ENCODE measurements at regions not wholly inside any gene's neighbourhood (a gene's known extent, or its start where the extent isn't known, plus 50 kb on each side); places are given as distances from the start of the nearest gene placed in this dataset.

DNA sequence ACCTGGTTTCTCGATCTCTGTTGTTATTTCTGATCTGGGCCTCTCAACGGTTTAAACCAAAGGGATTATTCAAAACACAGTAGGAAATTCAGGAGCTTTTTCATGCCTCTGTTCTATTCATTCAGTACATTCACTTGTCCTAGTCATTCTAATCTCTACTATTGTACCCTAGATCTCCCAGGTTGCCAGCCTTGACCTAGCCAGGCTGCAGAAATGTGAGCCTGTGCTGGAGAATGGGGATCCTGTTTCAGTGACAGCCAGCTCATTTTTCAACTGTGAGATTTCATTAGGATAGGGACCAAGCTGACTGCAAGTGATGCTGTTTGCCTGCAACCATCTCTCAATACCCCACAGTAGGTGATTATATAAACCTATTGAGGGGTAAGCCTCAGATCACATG is 186.2 kb downstream of the CMPK2 start:
- Histone ChIP-seq H3K79me2 (ENCODE audit: insufficient read depth, low read length) (no peaks in the 10 kb centered on the region), H3K9me3 (ENCODE audit: low read length) (no peaks in the 10 kb centered on the region), H3K4me3 (replicated peaks in 1 of 3; ENCODE audit: insufficient read depth in 1 of 3, low read depth in 2 of 3, low read length in 3 of 3) (no peak overlapping the region), H3K27me3 (ENCODE audit: control insufficient read depth in 1 of 2, insufficient read depth in 2 of 2, low read length in 2 of 2) (no peaks in the 10 kb centered on the region), H3K27ac (ENCODE audit: extremely low read length, insufficient read depth, low read length) (no peak overlapping the region), H3K4me1 (ENCODE audit: insufficient read depth, low read length) (no peaks in the 10 kb centered on the region), H3K4me2 (ENCODE audit: low read depth, low read length) (no peak overlapping the region), H2AFZ (ENCODE audit: low read length) (no peak overlapping the region), H3K36me3 (replicated peaks in 1 of 2; ENCODE audit: control insufficient read depth in 1 of 2, insufficient read depth in 2 of 2, low read length in 2 of 2) (no peaks in the 10 kb centered on the region), H3K9ac (ENCODE audit: insufficient read depth, low read depth, low read length) (no peak overlapping the region), H4K20me1 (ENCODE audit: insufficient read depth, low read length) (no peaks in the 10 kb centered on the region)
- CTCF ChIA-PET (ENCODE audit: low intra/inter-chr PET ratio, low total read pairs), result no interaction called here
- DNase-seq (ENCODE audit: low spot score) (no peak), ATAC-seq (no peak), FAIRE-seq (no peak)
- POLR2A ChIA-PET, result no interaction called here
- intact Hi-C loops (cut with micrococcal nuclease; ENCODE audit: unreplicated experiment) (no loop called here), in situ Hi-C loops (cut with HindIII; ENCODE audit: extremely low pct_ligation_motif_present, low pct_unique_long_range_greater_than_20kb) (no loop called here)
- TF ChIP-seq SUZ12 (IDR thresholded peaks at IDR 0.05; ENCODE audit: low read depth, low read length) (no peak), GFI1 (CRISPR knock-in tag; IDR thresholded peaks at IDR 0.05; ENCODE audit: borderline replicate concordance) (no peak), NFRKB (IDR thresholded peaks at IDR 0.05) (no peak), HIVEP1 (CRISPR knock-in tag; IDR thresholded peaks at IDR 0.05) (no peak)
- 0% methylated on average over 2 of the region's 2 CpGs for WGBS (ENCODE audit: low lambda C conversion rate)
- no TSS peak for BruUV-seq (replicated peaks)

DNA sequence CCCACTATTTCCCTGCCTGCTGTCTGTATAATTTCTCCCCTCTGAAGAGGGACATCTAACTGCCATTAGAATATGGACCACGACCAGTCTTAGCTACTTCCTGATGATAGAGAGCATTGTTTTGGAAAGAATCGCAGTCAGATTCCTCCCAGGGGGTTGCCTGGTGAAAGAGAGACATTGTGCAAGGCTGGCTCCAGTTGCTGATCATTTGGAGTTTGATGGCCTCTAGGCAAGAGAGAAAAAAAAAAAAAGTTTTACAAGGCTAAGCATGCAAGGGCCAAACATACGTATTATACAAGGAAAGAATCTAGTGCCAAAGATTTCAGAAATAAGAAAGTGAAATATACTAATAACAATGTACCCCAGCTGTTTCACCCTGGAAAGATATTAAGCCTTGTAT is 182.2 kb downstream of the CMPK2 start:
- BruUV-seq (replicated peaks), result no TSS peak
- Histone ChIP-seq H3K36me3 (replicated peaks in 1 of 2; ENCODE audit: control insufficient read depth in 1 of 2, insufficient read depth in 2 of 2, low read length in 2 of 2) (no peaks in the 10 kb centered on the region), H3K79me2 (ENCODE audit: insufficient read depth, low read length) (no peaks in the 10 kb centered on the region), H3K27me3 (ENCODE audit: control insufficient read depth in 1 of 2, insufficient read depth in 2 of 2, low read length in 2 of 2) (no peaks in the 10 kb centered on the region), H3K4me1 (ENCODE audit: insufficient read depth, low read length) (no peaks in the 10 kb centered on the region), H4K20me1 (ENCODE audit: insufficient read depth, low read length) (no peaks in the 10 kb centered on the region), H3K4me2 (ENCODE audit: low read depth, low read length) (no peak overlapping the region), H3K9me3 (ENCODE audit: low read length) (no peaks in the 10 kb centered on the region), H3K4me3 (replicated peaks in 1 of 3; ENCODE audit: insufficient read depth in 1 of 3, low read depth in 2 of 3, low read length in 3 of 3) (no peak overlapping the region), H2AFZ (ENCODE audit: low read length) (no peak overlapping the region), H3K9ac (ENCODE audit: insufficient read depth, low read depth, low read length) (no peak overlapping the region), H3K27ac (ENCODE audit: extremely low read length, insufficient read depth, low read length) (no peak overlapping the region)
- CTCF ChIA-PET (ENCODE audit: low intra/inter-chr PET ratio, low total read pairs), result no interaction called here
- FAIRE-seq (no peak), ATAC-seq (no peak), DNase-seq (ENCODE audit: low spot score) (no peak)
- 10% methylated on average over 3 of the region's 3 CpGs for WGBS (ENCODE audit: low lambda C conversion rate)
- POLR2A ChIA-PET, result no interaction called here
- TF ChIP-seq HDAC2 (CRISPR knock-in tag; IDR thresholded peaks at IDR 0.05), result no peak
- no peak for TF ChIP-seq ZNF720 (CRISPR knock-in tag; IDR thresholded peaks at IDR 0.05)
- no peak for TF ChIP-seq RFX1 (IDR thresholded peaks at IDR 0.05)
- TF ChIP-seq, protein P1, sequence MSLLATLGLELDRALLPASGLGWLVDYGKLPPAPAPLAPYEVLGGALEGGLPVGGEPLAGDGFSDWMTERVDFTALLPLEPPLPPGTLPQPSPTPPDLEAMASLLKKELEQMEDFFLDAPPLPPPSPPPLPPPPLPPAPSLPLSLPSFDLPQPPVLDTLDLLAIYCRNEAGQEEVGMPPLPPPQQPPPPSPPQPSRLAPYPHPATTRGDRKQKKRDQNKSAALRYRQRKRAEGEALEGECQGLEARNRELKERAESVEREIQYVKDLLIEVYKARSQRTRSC (CRISPR knock-in tag; IDR thresholded peaks at IDR 0.05; ENCODE audit: low read depth), result no peak
- TF ChIP-seq ZMYM2 (CRISPR knock-in tag; IDR thresholded peaks at IDR 0.05), result no peak
- TF ChIP-seq KLF11 (CRISPR knock-in tag; IDR thresholded peaks at IDR 0.05), result no peak
- no peak for TF ChIP-seq ZKSCAN8 (CRISPR knock-in tag; IDR thresholded peaks at IDR 0.05; ENCODE audit: borderline replicate concordance)
- no peak for TF ChIP-seq ZZZ3 (CRISPR knock-in tag; IDR thresholded peaks at IDR 0.05; ENCODE audit: borderline replicate concordance)
- no peak for TF ChIP-seq FOXA1 (IDR thresholded peaks at IDR 0.05)
- no peak for TF ChIP-seq FOXA1 (CRISPR knock-in tag; IDR thresholded peaks at IDR 0.05)
- no peak for TF ChIP-seq ZBTB38 (CRISPR knock-in tag; IDR thresholded peaks at IDR 0.05)
- no peak for TF ChIP-seq PAX8 (CRISPR knock-in tag; IDR thresholded peaks at IDR 0.05; ENCODE audit: borderline replicate concordance)
- no peak for TF ChIP-seq ZNF773 (CRISPR knock-in tag; IDR thresholded peaks at IDR 0.05; ENCODE audit: borderline replicate concordance)
- intact Hi-C loops (cut with micrococcal nuclease; ENCODE audit: unreplicated experiment) (no loop called here), in situ Hi-C loops (cut with HindIII; ENCODE audit: extremely low pct_ligation_motif_present, low pct_unique_long_range_greater_than_20kb) (no loop called here)

All from HepG2 (cell line).